ENCODE measurements at regions not wholly inside any gene's neighbourhood (a gene's known extent, or its start where the extent isn't known, plus 50 kb on each side); places are given as distances from the start of the nearest gene placed in this dataset.
"Not testable (repeated sequence)": the region's sequence is repeated elsewhere in the genome, so short reads cannot be mapped to it uniquely, and the experiment has no call there.

GRCh38 chr20:11173916-11174315 lies 500.1 kb upstream of the JAG1 start:
- no peak for DNase-seq (ENCODE audit: low read depth in 2 of 2)

DNA sequence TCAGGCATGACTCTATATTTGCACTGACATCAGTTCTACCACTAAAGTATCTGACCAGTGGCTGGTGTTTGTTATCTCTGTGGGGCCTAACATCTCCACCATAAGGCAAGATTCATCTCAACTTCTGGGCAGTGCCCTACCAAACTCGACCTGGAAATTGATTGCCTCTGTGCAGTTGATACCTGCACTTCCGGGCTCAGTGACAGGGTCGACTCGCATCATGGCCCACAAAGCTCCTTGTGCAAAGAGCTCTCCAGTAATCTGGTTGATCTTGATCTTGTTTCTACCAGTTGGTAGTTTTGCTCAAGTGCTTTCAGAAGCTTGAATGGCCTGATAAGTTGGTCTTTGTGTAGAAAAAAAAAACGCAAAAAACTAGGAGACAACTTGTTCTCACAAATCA lies 501.1 kb upstream of the JAG1 start:
- DNase-seq (ENCODE audit: low read depth in 2 of 2) = no peak

- DNase-seq (ENCODE audit: low read depth in 2 of 2) = no peak
Observed at GRCh38 chr20:11176431-11176830, 502.6 kb upstream of the JAG1 start.

GRCh38 chr20:11178946-11179654 lies 505.3 kb upstream of the JAG1 start:
- no peak for DNase-seq (ENCODE audit: low read depth in 2 of 2)

DNA sequence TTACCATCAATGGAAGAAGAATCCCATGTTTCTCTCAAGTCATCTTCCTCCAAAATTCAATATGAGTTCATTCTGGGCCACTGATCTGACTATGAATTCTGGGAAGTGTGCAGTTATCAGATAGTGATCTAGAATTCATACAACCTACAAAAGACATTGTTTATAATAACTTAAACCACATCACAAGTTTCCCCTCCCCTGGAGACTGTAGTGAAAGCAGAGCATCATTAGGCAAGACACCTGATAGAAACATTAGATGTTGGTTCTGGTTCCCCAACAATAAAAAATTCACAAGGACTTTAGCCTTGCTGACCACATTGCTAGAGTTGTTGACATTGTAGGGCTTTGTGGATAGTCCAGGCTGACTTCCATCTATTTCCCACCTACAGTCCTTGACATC lies 506.4 kb upstream of the JAG1 start:
- DNase-seq (ENCODE audit: low read depth in 2 of 2) = no peak

DNA sequence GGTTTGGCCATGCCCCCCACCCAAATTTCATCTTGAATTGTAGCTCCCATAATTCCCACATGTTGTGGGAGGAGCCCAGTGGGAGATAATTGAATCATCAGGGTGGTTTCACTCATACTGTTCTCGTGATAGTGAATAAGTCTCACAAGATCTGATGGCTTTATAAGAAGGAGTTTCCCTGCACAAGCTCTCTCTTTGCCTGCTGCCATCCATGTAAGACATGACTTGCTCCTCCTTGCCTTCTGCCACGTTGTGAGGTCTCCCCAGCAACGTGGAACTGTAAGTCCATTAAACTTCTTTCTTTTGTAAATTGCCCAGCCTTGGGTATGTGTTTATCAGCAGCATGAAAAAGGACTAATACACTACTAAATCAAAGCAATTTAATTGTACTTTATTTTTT lies 507.3 kb upstream of the JAG1 start:
- DNase-seq (ENCODE audit: low read depth in 2 of 2) = not testable (repeated sequence)

- no peak for DNase-seq (ENCODE audit: low read depth in 2 of 2)
Observed at GRCh38 chr20:11181966-11182365, 508.2 kb upstream of the JAG1 start.

- DNase-seq (ENCODE audit: low read depth in 2 of 2) = no peak
Observed at GRCh38 chr20:11182720-11183119, 508.9 kb upstream of the JAG1 start.

GRCh38 chr20:11186301-11187008 lies 512.7 kb upstream of the JAG1 start:
- no peak for DNase-seq (ENCODE audit: low read depth in 2 of 2)

- DNase-seq (ENCODE audit: low read depth in 2 of 2) = no peak
Observed at GRCh38 chr20:11188843-11189603, 515.2 kb upstream of the JAG1 start.

DNA sequence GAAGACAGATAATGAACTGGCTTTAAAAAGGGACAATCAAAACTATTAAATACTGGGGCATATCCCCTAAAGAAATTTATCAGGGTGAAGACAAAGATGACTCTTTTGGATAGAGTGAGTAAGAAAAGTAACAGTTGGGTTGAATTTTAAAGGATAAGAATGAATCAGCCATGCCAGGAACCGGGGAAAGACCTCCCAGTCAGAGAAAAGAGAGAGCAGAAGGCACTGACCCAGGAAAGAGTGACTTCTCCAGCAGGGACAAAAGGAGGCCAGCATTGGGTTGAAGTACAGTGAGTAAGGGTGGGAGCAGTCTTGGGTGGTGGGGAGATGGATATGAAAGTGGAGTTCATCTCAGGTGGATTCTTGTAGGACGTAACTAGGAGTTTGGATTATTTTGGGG lies 516.9 kb upstream of the JAG1 start:
- no peak for DNase-seq (ENCODE audit: low read depth in 2 of 2)

DNA sequence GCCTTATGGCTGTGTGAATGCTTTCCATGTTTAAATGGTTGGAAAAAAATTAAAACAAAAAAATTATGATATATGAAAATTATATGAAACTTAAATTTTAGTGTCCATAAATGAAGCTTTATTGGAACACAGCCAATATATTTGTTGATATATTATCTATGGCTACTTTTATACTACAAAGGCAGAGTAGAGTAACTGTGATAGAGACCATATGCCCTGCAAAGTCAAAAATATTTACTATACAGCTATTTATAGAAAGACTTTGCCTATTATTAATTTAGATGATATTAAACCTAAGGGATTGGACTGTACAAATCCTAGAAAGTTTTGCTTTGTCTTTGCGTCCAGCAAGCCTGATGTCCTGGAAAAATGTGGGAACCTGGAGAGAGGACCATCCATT lies 518.3 kb upstream of the JAG1 start:
- DNase-seq (ENCODE audit: low read depth in 2 of 2) = no peak

DNA sequence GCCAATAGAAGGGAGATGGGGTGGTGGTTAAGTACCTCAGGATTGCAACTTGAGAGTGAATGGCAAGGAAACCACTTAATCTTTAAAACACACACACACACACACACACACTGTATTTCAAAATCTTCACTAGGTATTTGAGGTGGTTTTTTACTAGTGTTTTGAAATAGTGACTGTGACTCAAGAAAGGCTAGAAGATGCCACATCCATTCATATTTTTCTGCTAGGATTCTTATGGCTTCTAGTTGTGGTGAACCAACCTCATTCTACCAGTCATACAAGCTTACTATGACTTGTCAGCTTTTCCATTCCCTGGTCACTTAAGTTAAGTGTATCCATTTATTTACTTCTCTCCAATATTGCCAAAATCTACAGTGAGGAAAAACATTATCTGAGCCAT lies 519.4 kb upstream of the JAG1 start:
- no peak for DNase-seq (ENCODE audit: low read depth in 2 of 2)

DNA sequence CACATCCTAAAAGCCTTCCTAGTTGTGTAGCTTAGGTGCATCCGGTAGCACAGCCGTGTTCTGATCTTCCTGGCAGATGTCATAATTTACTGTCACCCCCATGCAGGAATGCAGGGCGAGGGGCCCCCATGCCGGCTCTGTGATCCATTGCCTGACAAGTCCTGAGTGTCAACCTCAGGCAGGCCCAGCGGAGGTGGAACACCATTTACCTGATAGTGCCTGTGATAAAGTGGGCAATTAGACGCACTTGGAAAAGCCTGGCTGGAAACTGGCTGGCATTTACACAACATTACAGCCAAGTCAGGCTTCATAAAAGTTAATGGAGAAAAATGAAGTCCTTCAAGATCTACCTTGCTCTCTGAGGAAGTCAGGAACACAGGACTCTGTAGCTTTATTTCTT lies 521.4 kb upstream of the JAG1 start:
- no peak for DNase-seq (ENCODE audit: low read depth in 2 of 2)

DNA sequence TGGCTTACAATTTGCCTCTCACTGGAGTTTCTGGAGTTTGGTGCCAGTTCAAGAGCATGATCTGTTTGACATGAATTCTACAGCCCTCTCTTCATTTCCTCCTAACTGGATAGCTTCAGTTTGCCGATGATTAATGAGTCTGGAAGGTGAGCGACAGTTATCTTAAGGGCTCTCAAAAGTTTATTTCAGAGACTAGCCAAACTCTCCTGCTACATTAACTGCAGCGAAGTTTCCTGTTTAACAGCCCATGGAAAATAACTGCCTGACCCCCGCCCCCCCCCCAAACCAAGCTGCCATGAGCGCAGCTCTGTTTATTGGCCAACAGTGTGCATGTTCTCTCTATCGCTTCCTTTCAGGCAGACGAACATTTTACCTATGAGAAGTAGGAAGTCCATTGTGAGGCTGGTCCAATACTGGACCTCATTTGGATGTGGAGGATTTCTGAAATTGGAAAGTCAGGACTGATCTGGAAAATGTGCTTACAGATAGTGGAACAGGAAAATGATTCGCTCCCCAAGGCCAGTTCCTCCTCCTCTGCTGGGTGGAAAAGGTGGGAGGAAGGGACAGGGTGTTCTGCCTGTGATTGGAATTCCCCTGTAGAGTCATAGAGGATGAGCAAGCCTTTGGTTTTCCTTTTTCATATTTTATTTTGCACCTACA lies 522.2 kb upstream of the JAG1 start:
- DNase-seq (ENCODE audit: low read depth in 2 of 2) = no peak

DNA sequence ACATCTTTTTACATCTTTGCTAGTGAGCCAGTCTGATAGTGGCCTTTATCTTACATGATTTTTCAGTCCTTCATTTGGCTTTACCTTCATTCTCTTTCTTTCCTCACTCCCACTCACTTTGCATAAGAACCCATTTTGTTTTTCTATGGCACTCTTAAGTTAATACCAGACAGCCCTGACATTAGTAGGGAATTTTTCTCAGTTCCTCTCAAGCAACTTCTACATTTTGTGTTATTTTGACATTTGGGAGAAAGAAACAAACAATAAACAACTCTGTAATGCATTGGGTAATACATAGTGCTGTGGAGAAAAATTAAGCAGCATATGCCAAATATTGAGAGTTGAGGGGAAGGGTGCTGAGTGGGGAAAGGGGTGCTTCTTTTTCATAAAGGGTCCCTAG lies 524.1 kb upstream of the JAG1 start:
- no peak for DNase-seq (ENCODE audit: low read depth in 2 of 2)

DNA sequence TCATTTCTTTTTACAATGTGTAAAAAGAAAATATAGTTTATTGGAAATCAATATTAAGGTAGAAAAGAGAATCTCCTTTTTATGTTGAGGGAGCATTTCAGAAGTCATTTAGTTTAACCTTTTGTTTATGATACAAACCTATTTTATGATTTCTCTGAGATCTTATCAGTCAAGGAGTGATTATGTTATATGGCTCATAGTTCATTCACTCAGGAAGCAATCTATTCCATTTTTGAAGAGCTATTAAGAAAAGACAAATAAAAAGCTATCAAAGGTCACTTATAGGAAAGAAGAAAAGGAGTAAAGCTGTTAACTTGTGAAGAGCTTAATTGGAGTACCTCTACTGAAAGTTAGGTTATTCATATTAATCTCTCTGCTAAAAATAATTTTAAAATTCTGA lies 526.6 kb upstream of the JAG1 start:
- no peak for DNase-seq (ENCODE audit: low read depth in 2 of 2)

- DNase-seq (ENCODE audit: low read depth in 2 of 2) = peak in 1 of 2 donors; percentile 8
Observed at GRCh38 chr20:11204926-11205768, 531.3 kb upstream of the JAG1 start.

DNA sequence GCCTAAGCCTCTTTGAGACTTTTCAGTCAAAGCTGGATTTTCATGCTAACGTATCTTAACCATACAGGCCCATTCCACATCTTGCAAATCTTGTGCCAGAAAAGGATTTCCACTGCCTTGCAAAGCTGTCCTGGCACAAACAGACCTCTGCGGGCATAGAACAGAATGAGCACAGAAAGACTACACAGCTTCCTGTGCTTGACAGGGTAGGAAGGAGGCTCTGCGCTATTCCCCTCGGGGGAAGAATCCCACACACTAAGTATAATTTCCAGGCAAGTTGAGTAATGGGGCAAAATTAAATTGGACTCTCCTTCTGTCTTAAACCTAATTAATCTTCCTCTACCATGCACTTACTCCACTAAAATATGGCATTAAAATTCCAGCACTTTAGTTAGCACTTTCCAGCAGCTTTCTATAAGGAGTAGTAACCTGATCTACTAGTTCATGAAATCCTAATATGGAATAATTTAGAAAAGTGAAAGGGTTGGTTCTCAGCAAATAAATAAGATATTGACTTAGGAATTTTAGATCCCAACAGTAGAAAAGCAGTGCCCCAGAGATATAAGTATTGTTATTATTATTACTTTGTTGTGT lies 532.1 kb upstream of the JAG1 start:
- no peak for DNase-seq (ENCODE audit: low read depth in 2 of 2)

DNA sequence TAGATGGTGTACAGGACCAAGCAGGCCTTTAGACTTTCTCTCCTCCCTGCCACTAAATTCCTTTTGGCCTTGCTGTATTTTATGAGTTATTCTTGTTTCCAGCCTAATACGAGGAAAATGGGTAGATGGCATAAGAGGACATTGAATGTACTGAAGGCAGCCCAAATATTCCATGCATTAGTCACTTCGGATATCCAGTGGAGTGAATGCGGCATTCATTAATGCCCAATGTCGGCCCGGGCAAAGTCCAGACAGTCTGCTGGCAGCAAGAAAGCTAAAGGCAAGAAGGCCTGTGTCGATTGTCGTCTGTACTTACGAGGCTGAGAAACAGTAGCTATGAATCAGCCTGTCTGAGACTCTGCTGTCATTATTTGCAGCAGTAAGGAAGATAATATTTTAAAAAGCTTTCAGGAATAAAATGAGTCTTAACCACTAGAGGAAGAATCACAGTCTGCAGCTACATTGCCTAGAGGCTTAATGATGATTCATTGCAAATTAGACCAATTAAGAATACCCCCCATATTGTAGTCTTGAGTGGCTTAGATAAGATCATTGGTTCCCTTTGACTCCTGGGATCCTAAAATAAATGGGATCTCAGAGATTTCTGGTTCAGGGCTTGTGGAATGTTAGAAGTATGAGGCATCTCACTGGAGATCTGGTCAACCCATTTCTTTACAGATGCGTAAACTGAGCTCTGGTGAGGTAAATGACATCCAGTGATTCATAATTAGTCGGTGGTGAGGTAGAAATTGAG lies 534.1 kb upstream of the JAG1 start:
- DNase-seq (ENCODE audit: low read depth in 2 of 2) = no peak

Measured in stimulated activated CD4-positive, alpha-beta T cell treated with anti-CD3 and anti-CD28 coated beads, Interleukin-15, amount 100 ng/mL, for 48 hours (primary cell).